GM19463 (cell line): ENCODE measurements at regions not wholly inside any gene's neighbourhood (a gene's known extent, or its start where the extent isn't known, plus 50 kb on each side); places are given as distances from the start of the nearest gene placed in this dataset.
"Not testable (repeated sequence)": the region's sequence is repeated elsewhere in the genome, so short reads cannot be mapped to it uniquely, and the experiment has no call there.

Experiments used
- ATAC-seq: cut with Tn5 transposase; IDR thresholded peaks from one replicate; pipeline ENCODE4 v1.9.1; 2021; ENCODE audit warnings: mild to moderate bottlenecking, moderate library complexity; ENCODE audit not compliant: unreplicated experiment

DNA sequence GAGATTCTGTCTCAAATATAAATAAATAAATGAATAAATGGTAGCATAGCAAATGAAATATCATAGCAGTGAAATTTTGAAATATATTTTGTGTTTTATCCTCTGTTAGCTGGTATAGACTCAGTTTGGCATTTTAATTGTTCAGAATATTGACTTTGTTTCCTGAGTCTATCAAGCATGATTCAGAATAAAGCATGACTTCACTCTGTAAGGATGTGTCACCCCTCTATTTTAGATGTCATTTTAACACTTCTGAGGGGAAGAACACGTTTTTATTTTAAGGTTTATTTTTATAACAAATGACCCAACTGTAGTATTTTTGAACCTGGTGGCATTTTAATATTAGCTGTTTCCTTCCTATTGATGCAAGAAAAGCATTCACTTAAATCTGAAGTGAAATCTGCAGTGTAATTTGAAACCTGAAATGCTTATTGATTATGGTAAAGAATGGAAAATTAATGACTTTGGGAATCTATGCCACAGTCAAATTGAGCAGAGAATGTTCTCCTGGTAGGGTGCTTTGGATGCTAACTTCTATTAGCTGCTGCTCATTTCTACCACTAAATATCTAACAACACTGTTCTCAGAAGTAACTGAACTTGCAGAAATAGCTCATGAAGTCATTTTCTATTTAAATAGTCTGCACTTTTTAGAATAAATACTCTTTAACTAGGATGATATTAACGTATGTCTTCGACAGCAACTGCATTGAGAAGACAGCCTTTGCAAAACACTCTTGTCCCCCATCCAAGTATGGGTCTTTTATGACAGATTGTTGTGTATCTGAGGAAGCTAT is 114.2 kb downstream of the SOX4 start:
- ATAC-seq, result no peak

DNA sequence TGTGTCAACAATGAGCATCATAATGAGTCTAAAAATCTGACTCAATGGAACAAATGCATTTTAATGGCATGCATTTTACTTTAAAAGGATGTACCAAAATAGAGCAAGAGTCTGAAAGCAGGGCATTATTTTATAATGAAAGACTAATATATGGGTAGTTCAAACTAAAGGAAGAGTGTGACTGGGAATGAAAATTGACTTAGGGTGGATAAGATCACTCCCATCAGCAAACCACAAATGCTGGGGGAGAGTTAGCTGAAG is 114.7 kb downstream of the SOX4 start:
- ATAC-seq, result no peak

DNA sequence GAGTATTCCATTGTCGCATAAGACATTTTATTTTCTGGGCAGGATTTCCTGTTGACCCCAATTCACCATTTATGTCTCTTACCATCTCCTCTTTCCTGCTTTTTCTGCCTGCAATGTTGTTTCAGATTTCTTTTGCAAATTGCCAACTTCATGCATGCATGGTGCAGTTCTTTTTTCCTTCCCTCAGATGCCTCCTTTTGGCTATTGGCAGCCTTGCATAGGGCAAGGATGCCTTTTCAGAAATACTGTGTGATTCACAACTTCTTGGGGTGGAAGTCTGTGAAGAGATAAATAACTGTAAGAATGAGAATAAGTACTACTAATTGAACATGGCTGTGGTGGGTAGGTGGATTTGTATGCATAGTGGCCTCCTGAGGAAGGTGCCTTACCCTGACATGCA is 116.7 kb downstream of the SOX4 start:
- ATAC-seq, result no peak

DNA sequence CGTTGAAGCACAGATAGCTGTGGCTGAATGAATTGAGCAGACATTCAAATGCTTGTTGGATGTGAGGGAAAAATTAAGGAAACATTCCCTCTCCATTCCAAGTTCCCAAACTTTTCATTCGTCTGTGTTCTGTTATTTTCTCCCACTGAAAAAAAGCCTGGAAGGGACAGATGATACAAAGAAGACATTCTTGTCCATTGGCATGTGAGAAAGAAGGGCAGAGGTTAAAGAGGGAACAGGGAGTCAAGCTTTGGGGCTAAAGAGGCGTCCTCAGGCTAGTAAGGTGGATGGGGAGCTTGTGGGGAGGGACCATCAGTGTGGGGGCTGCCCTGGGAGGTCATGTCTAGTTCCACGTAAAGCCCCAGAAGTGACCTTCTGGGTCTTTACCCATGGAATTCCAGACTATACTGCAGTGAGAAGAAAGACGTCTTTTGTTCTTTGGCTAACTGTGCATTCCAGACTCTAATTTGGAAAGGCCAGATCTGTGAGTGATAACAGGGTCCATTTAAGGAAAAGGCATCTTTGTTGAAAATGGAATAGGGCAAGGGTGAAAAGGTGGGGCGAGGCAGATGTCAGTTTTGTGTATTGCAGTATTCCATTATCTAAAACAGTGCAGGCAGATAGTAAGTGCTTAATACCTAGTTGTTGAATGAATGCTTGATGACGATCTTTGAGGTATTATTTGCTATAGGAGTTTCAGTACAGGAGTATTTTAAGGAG is 117.5 kb downstream of the SOX4 start:
- no peak for ATAC-seq

DNA sequence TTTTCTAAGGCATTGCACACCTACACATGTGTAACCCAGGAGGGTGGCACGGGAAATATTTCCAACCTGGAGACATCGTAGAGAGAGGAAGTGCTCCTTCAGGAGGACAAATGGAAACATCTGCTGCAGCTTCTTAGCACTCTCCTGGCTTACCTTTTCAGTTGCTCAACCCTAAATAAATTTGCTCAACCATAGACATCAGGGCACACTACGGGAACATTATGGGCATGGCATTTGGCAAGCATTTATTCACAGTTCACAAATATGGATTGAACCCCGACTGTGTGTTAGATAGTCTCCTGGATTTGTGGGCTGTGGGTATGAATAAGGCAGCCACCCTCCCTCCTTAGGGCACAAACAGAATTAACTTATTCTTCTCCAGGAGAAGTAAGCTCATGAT is 118.7 kb downstream of the SOX4 start:
- ATAC-seq, result no peak

DNA sequence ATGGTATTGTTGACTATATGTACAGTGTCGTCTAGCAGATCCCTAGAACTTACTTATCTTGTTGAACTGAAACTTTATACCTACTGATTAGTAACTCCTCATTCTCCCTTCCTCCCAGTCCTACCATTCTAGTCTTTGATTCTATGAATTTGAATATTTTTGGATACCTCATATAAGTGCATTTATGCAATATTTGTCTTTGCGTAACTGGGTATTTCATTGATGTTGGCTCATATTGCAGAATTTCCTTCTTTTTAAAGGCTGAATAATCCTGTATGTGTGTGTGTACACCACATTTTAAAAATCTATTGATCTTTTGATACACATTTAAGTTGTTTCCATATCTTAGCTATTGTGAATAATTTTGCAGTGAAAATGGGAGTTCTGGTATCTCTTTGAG is 119.9 kb downstream of the SOX4 start:
- no peak for ATAC-seq

DNA sequence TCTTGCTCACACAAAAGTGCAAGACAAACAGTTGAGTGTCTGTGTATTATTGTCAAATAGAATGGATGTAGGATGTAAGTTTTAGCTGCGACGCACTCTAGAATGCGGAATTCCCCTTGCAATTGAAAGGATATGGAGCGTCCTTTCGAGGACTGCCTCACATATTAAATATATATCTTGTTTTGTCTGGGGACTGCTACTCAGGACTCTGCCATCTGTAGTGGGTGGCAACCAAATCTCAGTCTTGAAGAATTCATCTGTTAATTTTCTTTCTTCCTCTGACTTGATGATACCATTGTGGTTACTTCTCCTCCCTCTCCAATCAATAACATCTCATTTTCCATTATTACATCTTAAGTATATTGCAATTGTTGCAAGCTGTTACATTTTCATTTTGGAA is 121.6 kb downstream of the SOX4 start:
- ATAC-seq, result no peak

DNA sequence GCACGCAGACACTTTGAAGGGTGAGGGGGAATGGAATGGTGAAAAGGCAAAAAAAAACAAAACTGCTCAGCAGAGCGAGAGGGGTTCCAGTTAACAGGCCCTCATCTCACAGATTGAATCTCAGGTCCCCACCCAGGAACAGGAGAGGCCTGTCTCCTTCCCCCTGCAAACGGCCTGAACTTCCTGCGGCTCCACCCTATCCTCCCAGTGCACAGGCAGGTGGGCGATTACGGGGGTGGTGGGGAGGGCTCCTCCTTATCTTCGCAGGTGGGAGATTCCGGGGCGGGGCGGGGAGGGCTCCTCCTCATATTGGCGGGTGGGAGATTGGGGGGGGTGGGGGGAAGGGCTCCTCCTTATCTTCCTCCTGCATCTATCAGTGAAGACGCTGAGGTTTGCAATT is 129.0 kb downstream of the SOX4 start:
- ATAC-seq, result no peak

DNA sequence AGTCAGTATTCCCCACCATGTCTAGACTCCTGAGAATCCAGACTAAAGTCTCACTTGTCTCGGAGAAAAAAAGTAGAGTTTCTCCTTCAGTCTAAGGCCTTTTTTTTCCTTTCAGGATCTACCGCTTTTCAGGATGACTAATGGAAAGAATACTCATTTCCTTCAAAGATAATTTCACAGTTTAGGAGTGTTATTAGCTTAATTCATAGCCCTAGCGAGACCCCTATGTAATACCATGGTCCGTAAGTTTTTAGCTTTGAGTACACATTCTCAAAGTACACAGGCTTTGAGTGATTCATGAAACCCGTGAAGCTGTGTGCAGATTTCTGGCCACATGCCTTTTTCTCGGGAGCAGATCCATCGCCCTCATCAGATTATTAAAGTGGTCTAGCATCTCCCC is 133.1 kb downstream of the SOX4 start:
- ATAC-seq, result no peak

DNA sequence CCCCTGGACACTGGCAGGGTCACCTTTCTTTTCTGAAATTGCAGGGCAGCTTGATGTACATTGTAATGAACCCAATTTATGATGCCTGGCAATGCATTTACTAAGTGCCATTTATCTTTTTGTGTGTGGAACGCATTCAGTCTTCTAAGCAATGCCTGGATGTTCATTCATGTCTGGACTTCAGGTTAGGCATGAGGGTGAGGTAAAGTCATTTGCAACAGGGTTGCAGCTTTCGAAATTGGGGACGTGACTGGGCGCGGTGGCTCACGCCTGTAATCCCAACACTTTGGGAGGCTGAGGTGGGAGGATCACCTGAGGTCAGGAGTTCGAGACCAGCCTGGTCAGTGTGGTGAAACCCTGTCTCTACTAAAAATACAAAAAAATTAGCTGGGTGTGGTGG is 134.6 kb downstream of the SOX4 start:
- ATAC-seq, result no peak

DNA sequence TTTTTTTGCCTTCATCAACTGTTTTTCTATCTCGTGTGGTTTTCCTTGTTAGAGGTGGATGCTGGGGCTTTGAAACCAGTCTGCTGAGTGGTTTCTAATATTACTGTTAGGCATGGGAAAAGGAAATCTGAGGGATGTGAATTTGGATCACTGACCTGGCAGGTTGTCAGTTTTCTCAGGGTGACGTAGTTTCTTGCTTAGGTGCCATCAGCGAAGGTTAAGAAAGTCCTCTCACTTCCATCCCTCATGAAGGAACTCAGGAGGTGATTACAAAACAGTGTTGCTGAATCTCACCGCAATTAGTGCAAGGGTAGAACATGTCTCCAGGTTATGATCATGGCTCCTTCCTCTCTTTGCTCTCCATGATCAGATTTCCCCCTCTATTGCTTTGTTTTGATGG is 135.9 kb downstream of the SOX4 start:
- ATAC-seq, result no peak

DNA sequence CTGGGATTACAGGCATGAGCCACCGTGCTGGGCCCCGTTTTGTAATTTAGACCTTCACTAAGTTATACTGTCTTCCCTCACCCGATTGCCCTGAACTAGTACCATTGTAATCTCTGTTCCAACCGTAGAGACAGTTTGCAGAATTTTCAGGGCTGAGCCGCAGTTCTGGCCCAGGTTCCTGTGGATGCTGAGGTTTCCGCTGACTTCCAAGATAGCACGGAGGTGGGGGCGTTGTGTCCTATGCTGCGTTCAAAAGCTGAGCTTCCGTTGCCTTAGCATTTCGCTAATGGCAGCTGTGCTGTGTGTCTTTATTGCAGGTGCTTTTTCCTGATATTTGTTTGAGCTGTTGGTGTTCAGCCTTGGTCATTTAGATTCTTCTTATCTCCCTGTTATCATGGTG is 137.0 kb downstream of the SOX4 start:
- ATAC-seq, result no peak

DNA sequence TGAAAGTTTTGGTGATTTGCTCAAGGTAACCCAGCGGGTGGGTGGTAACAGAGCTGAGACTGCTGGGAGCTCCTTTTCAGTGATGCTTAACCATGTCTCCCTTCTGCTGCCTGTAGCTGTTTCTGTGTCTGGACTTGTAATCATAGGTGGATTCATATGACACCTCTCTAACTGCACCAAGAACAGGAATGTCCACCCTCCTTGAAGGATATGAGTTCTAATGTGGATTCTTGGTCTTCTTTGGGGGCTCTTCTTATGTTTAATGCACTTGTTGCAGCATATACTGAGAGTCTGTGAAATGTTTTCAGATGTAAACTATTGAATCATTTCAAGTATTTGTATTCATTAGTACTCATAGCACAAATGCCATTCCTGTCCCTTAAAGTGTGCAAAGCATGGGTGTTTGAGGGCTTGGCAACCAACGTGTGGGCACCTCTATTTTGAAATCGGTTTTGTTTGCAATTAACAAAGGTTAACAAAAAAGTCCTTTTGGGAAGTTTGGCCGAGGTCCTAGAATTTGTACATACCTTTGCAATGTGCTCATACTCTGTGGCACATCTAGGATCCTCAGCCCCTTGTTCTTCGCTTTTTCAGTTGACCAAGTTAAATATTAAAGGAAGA is 138.0 kb downstream of the SOX4 start:
- no peak for ATAC-seq

DNA sequence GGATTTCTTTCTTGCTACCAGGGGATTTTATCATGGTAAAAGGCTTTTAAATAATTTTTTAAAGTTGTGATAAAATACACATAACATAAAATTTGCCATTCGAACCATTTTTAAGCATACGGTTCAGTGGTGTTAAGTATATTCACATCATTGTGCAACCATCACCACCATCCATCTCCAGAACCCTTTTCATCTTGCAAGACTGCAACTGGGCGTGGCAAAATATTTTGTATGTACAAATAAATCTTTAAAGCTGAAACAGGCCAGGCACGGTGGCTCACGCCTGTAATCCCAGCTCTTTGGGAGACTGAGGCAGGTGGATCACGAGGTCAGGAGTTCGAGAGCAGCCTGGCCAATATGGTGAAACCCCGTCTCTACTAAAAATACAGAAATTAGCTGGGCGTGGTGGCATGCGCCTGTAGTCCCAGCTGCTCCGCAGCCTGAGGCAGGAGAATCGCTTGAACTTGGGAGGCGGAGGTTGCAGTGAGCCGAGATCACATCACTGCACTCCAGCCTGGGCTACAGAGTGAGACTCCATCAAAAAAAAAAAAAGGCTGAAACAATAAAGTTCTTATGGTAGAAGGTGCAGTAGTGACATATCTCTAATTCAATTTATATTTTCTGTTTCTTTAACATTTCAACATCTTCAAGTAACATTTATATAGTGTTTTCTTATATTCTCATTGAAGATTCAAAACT is 138.6 kb downstream of the SOX4 start:
- not testable (repeated sequence) for ATAC-seq

DNA sequence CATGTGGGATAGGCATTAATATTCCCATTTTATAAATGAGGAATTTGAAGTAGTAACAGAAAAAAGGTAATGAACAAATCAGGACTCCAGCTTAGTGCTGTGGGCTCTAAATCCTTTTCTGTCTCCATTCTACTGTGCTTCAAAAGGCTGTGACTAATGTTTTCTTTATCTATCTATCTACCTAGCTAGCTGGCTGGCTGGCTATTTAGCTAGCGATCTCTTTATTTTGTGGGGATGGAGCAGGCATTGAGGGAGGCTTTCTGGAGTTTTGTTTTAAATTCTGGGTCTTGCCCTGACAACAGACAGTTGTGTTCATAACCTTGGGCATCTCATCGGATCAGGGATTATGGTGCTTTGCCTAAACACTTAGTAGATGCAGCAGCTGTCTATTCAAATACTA is 139.2 kb downstream of the SOX4 start:
- ATAC-seq, result no peak

DNA sequence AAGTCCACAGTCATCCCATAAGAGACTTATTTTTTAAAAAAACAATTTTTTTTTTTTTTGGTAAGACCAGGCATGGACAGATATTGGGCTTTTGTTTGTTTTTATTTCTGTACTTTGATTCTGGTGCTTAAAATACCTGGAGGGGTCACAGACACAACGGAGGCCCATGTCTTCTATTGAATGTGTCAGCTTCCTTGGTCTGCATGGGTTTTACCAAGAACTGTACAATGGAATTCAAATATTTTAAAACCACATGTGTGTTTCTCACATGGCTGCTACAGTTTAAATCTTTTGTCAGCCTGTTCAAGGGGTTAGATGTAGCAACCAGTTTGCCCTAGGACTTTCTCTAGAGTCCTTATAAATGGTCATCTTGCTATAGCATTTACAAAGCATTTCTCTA is 139.8 kb downstream of the SOX4 start:
- ATAC-seq, result no peak

DNA sequence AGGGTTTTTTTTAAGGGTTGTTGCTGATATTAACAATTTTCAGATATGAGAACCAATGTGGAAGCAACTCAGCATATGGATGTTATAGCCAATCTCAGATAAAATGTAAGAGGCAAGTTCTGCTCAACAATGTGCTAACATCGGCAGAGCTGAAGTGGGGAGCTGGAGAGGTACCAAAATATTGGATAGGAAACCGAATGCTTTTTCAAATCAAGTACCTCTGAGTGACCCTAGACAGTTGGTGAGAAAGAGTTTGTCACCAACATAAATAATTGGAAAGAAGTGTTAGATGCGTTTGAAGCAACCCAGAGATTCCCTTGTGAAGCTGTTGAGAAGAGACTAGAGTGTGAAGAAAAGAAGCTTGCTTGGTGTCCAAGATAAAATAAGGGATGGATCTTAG is 140.7 kb downstream of the SOX4 start:
- no peak for ATAC-seq

DNA sequence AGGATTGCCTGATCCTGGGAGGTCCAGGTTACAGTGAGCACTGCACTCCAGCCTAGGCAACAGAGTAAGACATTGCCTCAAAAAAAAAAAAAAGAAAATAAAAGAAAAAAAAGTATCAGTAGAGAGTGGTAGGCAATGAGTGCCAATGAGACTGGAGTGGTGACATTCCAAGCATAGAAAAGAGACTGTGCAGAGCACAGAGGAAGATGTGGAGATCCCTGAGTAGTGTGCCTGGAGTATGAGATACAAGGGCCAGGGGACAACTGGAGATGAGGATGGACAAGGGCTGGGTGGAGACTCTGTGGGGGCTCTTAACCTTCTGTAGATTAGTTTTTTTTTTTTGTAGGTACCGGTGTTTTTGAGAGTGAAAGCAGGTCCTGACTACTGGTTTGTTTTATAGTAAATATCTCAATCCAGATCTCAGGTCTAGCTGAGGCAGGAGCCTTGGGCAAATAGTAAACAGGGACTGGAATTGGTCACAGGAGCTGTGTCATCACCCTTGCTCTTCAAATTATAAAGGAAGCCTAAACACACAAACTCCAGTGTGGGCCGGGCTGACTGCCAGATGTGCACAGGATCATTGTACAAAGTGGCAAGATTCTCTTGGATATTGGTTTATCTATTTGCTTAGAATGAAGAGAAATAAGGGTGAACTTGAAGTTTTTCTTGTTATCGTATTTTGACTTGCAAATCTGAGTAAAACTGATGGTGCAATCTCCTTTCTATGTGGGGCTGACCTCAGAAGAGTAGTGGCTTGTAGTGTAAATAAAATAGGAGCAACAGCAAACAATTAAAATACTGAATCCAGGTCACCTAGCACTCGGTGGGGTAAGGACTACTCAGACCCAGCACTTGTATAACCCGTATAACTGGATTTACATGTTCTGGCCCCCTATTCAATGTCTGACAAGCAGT is 144.9 kb downstream of the SOX4 start:
- ATAC-seq, result no peak

DNA sequence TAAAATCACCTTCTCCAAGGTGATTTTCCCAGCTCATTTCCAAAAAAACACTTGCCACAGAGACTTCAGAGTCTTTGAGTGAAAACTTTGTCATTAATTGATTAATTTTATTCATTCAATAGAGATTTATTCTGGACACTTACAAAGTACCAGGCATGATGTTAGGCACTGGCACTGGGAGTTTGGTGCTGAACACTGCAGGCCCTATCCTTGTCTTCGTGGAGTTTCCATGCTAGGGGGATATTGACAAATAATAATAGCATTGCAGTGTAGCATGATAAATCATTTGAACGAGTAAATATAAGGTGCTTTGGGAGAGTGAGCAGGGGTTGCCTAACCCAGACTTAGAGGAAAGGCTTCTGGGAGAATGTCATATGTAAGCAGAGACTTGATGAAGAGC is 145.7 kb downstream of the SOX4 start:
- no peak for ATAC-seq

DNA sequence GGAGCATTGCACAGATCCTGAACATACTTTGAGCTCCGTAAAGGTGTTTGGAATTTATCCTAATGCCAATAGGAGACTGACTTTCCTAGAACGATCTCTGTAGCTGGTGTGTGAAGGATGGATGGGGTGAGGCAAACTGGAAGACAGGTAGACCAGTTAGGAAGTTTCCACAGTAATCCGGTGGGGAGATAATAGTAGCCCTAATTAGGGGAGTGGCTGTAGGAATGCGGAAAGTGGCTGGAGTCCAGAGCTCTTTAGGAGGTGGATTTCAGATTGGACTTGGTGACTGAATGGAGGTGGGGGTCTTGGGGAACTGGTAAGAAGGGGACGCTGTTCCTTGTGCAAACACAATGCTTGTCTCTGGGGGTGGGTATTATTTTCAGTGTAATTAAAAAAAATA is 146.3 kb downstream of the SOX4 start:
- ATAC-seq, result no peak
